CD14-positive monocyte (primary cell): ENCODE measurements at regions not wholly inside any gene's neighbourhood (a gene's known extent, or its start where the extent isn't known, plus 50 kb on each side); places are given as distances from the start of the nearest gene placed in this dataset.

Experiments
- DNase-seq, 3 donors: peaks; one replicate each; pipeline ENCODE4 v3.0.0-alpha.2; 2011 to 2022
- H2AFZ ChIP-seq: 2 replicates; pipeline ENCODE4 v1.6.0; 2012; ENCODE audit warnings: mild to moderate bottlenecking, low read depth, low read length, inconsistent platforms; ENCODE audit not compliant: insufficient read depth, poor library complexity, severe bottlenecking
- H3K27ac ChIP-seq, 2 donors: 1 replicate in 1 of 2; 2 replicates in 1 of 2; pipeline ENCODE4 v1.5.1; 2012 to 2013; ENCODE audit warnings: low read length in 2 of 2, control low read depth in 1 of 2, inconsistent platforms in 1 of 2, low read depth in 1 of 2, mild to moderate bottlenecking in 1 of 2
- H3K27me3 ChIP-seq, 2 donors: one replicate each; pipeline versions ENCODE4 v1.6.0 to v1.6.1; 2011 to 2013; ENCODE audit warnings: low read length in 2 of 2; ENCODE audit not compliant: control insufficient read depth in 2 of 2, insufficient read depth in 2 of 2
- H3K36me3 ChIP-seq, 2 donors: replicated peaks in 1 of 2; 1 replicate in 1 of 2; 2 replicates in 1 of 2; pipeline versions ENCODE4 v1.5.1 to v1.6.1; 2012 to 2013; ENCODE audit warnings: low read length in 2 of 2, control low read depth in 1 of 2, inconsistent platforms in 1 of 2, mild to moderate bottlenecking in 1 of 2; ENCODE audit not compliant: insufficient read depth in 2 of 2, control insufficient read depth in 1 of 2
- H3K4me1 ChIP-seq, 2 donors: 1 replicate in 1 of 2; 2 replicates in 1 of 2; pipeline versions ENCODE4 v1.5.1 to v1.6.1; 2012 to 2013; ENCODE audit warnings: low read length in 2 of 2, control low read depth in 1 of 2, inconsistent platforms in 1 of 2, mild to moderate bottlenecking in 1 of 2, moderate library complexity in 1 of 2; ENCODE audit not compliant: insufficient read depth in 2 of 2, control insufficient read depth in 1 of 2
- H3K4me2 ChIP-seq: replicated peaks from 2 replicates; pipeline ENCODE3; 2012; ENCODE audit warnings: low read length, moderate library complexity, mild to moderate bottlenecking; ENCODE audit not compliant: poor library complexity, severe bottlenecking; ENCODE audit errors: extremely low read depth
- H3K4me3 ChIP-seq, 3 experiments: fragments of 200-600 bp in 1 of 3; sonication (generic) in 1 of 3; replicated peaks in 1 of 3; 1 replicate in 2 of 3; 2 replicates in 1 of 3; pipeline ENCODE4 v1.5.1; 2011 to 2013; ENCODE audit warnings: low read length in 3 of 3, mild to moderate bottlenecking in 3 of 3, control low read depth in 2 of 3, low read depth in 2 of 3, inconsistent platforms in 1 of 3, moderate library complexity in 1 of 3
- H3K79me2 ChIP-seq: 2 replicates; pipeline ENCODE4 v1.6.0; 2012; ENCODE audit warnings: mild to moderate bottlenecking, control low read depth, inconsistent platforms, low read length, moderate library complexity; ENCODE audit not compliant: insufficient read depth
- H3K9ac ChIP-seq: 2 replicates; pipeline ENCODE4 v1.6.0; 2017; ENCODE audit warnings: low read length, mild to moderate bottlenecking; ENCODE audit not compliant: insufficient read depth, poor library complexity, severe bottlenecking
- H3K9me3 ChIP-seq, 2 donors: replicated peaks in 1 of 2; 1 replicate in 1 of 2; 2 replicates in 1 of 2; pipeline versions ENCODE4 v1.5.1 to v1.6.1; 2012 to 2013; ENCODE audit warnings: low read length in 2 of 2, control low read depth in 1 of 2; ENCODE audit not compliant: control insufficient read depth in 1 of 2, insufficient read depth in 1 of 2
- H4K20me1 ChIP-seq: 2 replicates; pipeline ENCODE4 v1.6.0; 2012; ENCODE audit warnings: mild to moderate bottlenecking, low read length, control low read depth, moderate library complexity; ENCODE audit not compliant: insufficient read depth
- H3K27ac Mint-ChIP-seq, 7 donors: one replicate each; pipeline ENCODE4 v1.8.0; 2020; ENCODE audit warnings: mild to moderate bottlenecking in 7 of 7, mixed read lengths in 7 of 7, moderate library complexity in 6 of 7, inconsistent platforms in 2 of 7
- H3K27me3 Mint-ChIP-seq, 3 donors: one replicate each; pipeline ENCODE4 v1.8.0; 2021 to 2022; ENCODE audit warnings: low read depth in 3 of 3, mild to moderate bottlenecking in 3 of 3, mixed read lengths in 3 of 3, moderate library complexity in 3 of 3, inconsistent platforms in 1 of 3
- H3K36me3 Mint-ChIP-seq, 2 donors: one replicate each; pipeline ENCODE4 v1.8.0; 2020; ENCODE audit warnings: mixed read lengths in 2 of 2, inconsistent platforms in 1 of 2, mild to moderate bottlenecking in 1 of 2
- H3K4me1 Mint-ChIP-seq: one replicate; pipeline ENCODE4 v1.8.0; 2020; ENCODE audit warnings: mild to moderate bottlenecking, mixed read lengths
- H3K4me3 Mint-ChIP-seq, 2 donors: one replicate each; pipeline ENCODE4 v1.8.0; 2020; ENCODE audit warnings: mild to moderate bottlenecking in 2 of 2, mixed read lengths in 2 of 2, moderate library complexity in 1 of 2
- H3K9me3 Mint-ChIP-seq, 7 donors: one replicate each; pipeline ENCODE4 v1.8.0; 2020 to 2022; ENCODE audit warnings: mixed read lengths in 7 of 7, mild to moderate bottlenecking in 6 of 7, moderate library complexity in 6 of 7, inconsistent platforms in 2 of 7
- WGBS: methylation state at CpG from one replicate; pipeline ENCODE4 v1.1.5; 2013; ENCODE audit warnings: missing lambda C conversion rate; ENCODE audit not compliant: insufficient coverage; 5-methylcytosine and 5-hydroxymethylcytosine counted together
- intact Hi-C, 2 donors: fragments of 100-400 bp; cut with micrococcal nuclease; formaldehyde crosslinking; loops; one replicate each; pipeline versions ENCODE4 v1.15.0 to v1.15.1; 2023
- TF ChIP-seq, protein P1 (sequence below): fragments of 200-600 bp; IDR thresholded peaks from one replicate; pipeline ENCODE4 v1.8.0; 2022; ENCODE audit warnings: antibody characterized with exemption, mild to moderate bottlenecking

DNA sequence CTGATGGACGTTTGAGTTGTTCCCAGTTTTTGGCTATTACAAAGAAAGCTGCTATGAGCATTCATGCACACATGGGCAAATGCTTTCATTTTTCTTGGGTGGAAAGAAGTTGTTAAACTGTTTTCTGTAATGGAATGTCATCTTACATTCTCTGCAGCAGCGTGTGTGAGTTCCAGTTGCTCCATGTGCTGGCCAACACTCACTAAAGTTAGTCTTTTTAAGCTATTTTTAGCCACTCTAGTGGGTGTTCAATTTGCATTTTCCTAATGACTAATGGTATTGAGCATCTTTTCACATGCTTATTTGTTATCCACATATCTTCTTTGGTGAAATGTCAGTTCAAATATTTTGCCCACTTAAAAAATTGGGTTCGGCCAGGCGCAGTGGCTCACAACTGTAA, 82.8 kb upstream of the COL13A1 start:
- peaks cover 0 to 7% of the 10 kb centered on the region in 2 donors for H3K9me3 ChIP-seq
- H2AFZ ChIP-seq, result no peak overlapping the region
- H3K4me1 ChIP-seq, result no peaks in the 10 kb centered on the region
- no peak overlapping the region for H3K27ac ChIP-seq
- no peaks in the 10 kb centered on the region for H4K20me1 ChIP-seq
- Mint-ChIP-seq H3K27ac (no peak overlapping the region), H3K4me1 (no peaks in the 10 kb centered on the region), H3K9me3 (peaks cover 0 to 7% (median 2%) of the 10 kb centered on the region in 7 donors), H3K4me3 (no peak overlapping the region), H3K27me3 (peaks cover 0 to 7% (median 6%) of the 10 kb centered on the region in 3 donors), H3K36me3 (no peaks in the 10 kb centered on the region)
- no peak overlapping the region for H3K4me2 ChIP-seq
- WGBS, result 92% methylated on average over 3 of the region's 4 CpGs
- DNase-seq, result no peak
- no peak overlapping the region for H3K4me3 ChIP-seq
- no peaks in the 10 kb centered on the region for H3K27me3 ChIP-seq
- intact Hi-C loops, result loop anchor here in 1 of 2 donors (5.0 kb wide), 1 partner anchor 202 kb away; no protein-coding TSS in a partner anchor
- H3K79me2 ChIP-seq, result no peaks in the 10 kb centered on the region
- TF ChIP-seq, protein P1, sequence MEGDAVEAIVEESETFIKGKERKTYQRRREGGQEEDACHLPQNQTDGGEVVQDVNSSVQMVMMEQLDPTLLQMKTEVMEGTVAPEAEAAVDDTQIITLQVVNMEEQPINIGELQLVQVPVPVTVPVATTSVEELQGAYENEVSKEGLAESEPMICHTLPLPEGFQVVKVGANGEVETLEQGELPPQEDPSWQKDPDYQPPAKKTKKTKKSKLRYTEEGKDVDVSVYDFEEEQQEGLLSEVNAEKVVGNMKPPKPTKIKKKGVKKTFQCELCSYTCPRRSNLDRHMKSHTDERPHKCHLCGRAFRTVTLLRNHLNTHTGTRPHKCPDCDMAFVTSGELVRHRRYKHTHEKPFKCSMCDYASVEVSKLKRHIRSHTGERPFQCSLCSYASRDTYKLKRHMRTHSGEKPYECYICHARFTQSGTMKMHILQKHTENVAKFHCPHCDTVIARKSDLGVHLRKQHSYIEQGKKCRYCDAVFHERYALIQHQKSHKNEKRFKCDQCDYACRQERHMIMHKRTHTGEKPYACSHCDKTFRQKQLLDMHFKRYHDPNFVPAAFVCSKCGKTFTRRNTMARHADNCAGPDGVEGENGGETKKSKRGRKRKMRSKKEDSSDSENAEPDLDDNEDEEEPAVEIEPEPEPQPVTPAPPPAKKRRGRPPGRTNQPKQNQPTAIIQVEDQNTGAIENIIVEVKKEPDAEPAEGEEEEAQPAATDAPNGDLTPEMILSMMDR, result no peak
- H3K9ac ChIP-seq, result no peak overlapping the region
- no peaks in the 10 kb centered on the region for H3K36me3 ChIP-seq

DNA sequence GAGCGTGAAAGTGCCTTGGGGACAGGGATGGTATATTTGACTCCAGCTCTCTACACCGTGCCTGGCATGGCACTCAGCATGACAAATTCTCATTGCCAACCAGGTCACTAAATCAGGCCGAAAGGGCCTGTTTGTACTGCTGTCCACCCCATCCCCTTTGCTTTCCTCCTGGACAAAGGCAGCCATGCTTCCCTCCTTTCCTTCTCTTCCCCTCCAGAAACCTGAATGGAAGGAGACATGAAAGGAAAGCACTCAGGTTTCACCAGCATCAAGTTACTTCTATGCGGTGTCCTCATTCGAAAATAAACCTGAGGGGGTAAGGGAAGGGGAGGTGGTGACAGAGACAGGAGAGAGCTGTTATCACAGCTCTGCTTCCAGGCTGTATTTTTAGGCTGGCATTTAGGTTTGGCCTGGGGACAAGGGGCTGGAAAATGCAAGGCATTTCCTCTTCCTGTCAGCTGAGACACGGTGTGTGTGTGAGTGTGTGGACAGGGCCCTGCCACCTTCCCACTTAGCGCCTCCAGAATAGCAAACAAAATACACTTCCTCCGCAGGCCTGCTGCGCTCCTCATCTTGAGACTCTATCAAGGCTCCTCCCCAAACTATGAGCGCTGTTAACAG, 79.9 kb upstream of the COL13A1 start:
- H3K9me3 Mint-ChIP-seq, result peaks cover 0 to 7% (median 2%) of the 10 kb centered on the region in 7 donors
- no peaks in the 10 kb centered on the region for H3K27me3 ChIP-seq
- no peak overlapping the region for H2AFZ ChIP-seq
- H3K4me1 ChIP-seq, result no peaks in the 10 kb centered on the region
- H3K27ac ChIP-seq, result no peak overlapping the region
- H3K4me2 ChIP-seq, result no peak overlapping the region
- peaks cover 0 to 7% of the 10 kb centered on the region in 2 donors for H3K9me3 ChIP-seq
- 89% methylated on average over 3 of the region's 10 CpGs for WGBS
- no peak for DNase-seq
- no peaks in the 10 kb centered on the region for H3K36me3 ChIP-seq
- peaks cover 5 to 7% (median 6%) of the 10 kb centered on the region in 3 donors for H3K27me3 Mint-ChIP-seq
- H3K4me1 Mint-ChIP-seq, result no peaks in the 10 kb centered on the region
- intact Hi-C loops, result no loop called here
- H3K4me3 Mint-ChIP-seq, result no peak overlapping the region
- H4K20me1 ChIP-seq, result no peaks in the 10 kb centered on the region
- no peaks in the 10 kb centered on the region for H3K36me3 Mint-ChIP-seq
- H3K27ac Mint-ChIP-seq, result no peak overlapping the region
- TF ChIP-seq, protein P1, result no peak
- H3K79me2 ChIP-seq, result no peaks in the 10 kb centered on the region
- H3K4me3 ChIP-seq, result no peak overlapping the region
- no peak overlapping the region for H3K9ac ChIP-seq
